ENCODE measurements at regions not wholly inside any gene's neighbourhood (a gene's known extent, or its start where the extent isn't known, plus 50 kb on each side); places are given as distances from the start of the nearest gene placed in this dataset.

DNA sequence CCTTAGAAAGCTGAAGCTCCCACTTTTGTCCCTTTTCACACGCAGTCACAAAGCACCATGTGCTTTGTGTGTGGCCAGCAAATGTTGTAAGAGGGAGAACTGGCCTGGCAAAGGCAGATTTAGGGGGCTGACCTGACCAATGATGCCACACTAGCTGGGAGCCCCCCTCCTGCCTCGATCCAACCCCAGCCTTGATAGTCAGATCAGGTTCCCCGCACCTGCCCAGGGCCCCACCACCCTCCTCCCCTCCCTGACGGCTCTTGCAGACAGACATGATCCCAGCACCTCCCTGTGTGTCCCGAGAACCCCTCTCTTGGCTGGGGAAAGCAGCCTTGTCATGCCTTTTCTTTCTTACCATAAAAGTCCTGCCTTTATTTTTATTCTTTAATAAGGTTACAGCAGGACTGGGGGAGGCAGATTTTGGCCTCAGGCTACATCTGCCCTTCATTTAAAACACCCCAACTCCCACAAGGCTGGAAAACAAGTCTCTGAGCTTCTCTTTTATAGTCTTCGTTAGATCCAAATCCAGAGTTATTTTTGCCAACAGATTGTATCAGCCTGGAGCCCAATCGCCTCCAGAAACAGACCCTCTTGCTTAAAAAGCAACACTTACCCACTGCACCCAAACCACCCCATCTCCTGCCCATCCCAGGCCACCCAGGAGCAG lies 201.8 kb upstream of the CDH5 start:
- TF ChIP-seq CTCF (IDR thresholded peaks at IDR 0.05) = no peak

GRCh38 chr16:66162821-66163220 lies 203.7 kb upstream of the CDH5 start:
- no peak for TF ChIP-seq CTCF (IDR thresholded peaks at IDR 0.05)

DNA sequence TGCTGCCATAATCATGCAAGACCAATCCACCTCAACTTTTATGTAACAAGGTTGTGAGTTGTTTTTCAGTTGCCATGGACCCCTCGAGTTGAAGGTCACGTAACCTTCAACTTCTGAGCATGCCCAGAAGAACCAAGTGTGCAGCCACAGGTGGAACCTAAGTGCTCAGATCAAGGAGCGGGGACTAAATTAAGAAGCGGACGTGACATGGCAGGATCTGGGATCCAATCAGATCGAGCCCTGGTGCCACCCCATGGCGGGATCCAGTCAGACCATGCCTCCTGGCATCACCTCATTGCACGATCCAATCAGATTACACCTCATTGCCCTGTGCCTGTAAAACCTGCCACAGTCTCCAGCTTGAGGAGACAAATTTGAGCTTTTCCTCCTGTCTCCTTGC lies 204.5 kb upstream of the CDH5 start:
- no peak for TF ChIP-seq CTCF (IDR thresholded peaks at IDR 0.05)

DNA sequence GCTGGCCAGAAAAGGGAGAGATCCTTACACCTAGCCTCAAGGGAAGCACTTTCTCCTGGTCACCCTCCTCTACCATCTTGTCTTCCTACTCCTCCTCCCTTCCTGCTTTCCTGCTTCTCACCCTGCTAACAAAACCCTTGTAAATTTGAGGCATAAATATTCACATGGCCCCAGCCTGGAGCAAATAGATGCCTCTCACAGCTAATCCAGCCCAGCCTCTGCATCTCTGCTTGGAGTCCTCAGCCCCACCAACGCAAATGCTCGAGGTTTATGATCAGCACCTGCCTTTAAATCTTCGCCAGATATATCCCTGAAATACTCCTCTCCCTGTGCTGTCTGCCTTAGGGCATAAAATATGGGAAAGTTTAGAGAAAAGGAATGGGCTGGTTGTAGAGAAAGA lies 205.2 kb upstream of the CDH5 start:
- no peak for TF ChIP-seq CTCF (IDR thresholded peaks at IDR 0.05)

GRCh38 chr16:66159987-66160386 lies 206.5 kb upstream of the CDH5 start:
- TF ChIP-seq CTCF (IDR thresholded peaks at IDR 0.05) = no peak

DNA sequence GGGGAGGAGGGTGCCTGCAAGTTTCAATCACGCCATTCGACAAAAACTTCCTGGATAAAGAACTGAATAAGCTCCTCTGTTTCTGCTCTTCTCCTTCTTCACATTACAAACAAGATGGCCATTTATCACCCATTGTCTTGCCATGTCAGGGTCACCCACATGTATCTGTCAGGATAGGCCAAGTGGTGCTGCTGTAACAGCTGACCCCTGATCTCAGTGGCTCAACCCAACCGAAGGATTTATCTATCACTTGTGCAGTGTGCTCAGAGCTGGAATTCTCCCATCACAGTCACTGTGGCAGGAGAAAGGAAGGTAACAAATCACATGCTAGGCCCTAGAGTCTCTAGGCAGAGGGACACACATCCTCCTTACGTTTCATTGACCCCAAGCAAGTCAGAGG lies 210.0 kb upstream of the CDH5 start:
- TF ChIP-seq CTCF (IDR thresholded peaks at IDR 0.05) = no peak

GRCh38 chr16:66155933-66156332 lies 210.6 kb upstream of the CDH5 start:
- TF ChIP-seq CTCF (IDR thresholded peaks at IDR 0.05) = no peak

- no peak for TF ChIP-seq CTCF (IDR thresholded peaks at IDR 0.05)
Measured at GRCh38 chr16:66154801-66155200, 211.7 kb upstream of the CDH5 start.
